GM23338 (cell line): ENCODE measurements at regions not wholly inside any gene's neighbourhood (a gene's known extent, or its start where the extent isn't known, plus 50 kb on each side); places are given as distances from the start of the nearest gene placed in this dataset.

Source experiments
- ATAC-seq: fragments of 200-7000 bp; cut with Tn5 transposase; 3 replicates; pipeline ENCODE4 v1.9.1; 2020
- DNase-seq: peaks from one replicate; pipeline ENCODE4 v3.0.0-alpha.2; 2015; ENCODE audit warnings: low spot score
- H2AFZ ChIP-seq: fragments of 200-600 bp; sonication (generic); 2 replicates; pipeline ENCODE4 v1.8.0; 2016; ENCODE audit warnings: antibody characterized with exemption, mild to moderate bottlenecking, moderate library complexity
- H3F3A ChIP-seq: fragments of 200-600 bp; sonication (generic); replicated peaks from 2 replicates; pipeline ENCODE4 v1.8.0; 2017; ENCODE audit warnings: antibody characterized with exemption, mixed run types, low read depth
- H3K27ac ChIP-seq: fragments of 200-600 bp; sonication (generic); 2 replicates; pipeline ENCODE4 v1.6.1; 2016; ENCODE audit warnings: low read depth
- H3K27me3 ChIP-seq: fragments of 200-600 bp; sonication (generic); 2 replicates; pipeline ENCODE4 v1.8.0; 2016; ENCODE audit warnings: mild to moderate bottlenecking, mixed run types, moderate library complexity; ENCODE audit not compliant: insufficient read depth
- H3K36me3 ChIP-seq: fragments of 200-600 bp; sonication (generic); 2 replicates; pipeline ENCODE4 v1.8.0; 2016; ENCODE audit warnings: mild to moderate bottlenecking; ENCODE audit not compliant: insufficient read depth
- H3K4me1 ChIP-seq: fragments of 200-600 bp; sonication (generic); 2 replicates; pipeline ENCODE4 v1.8.0; 2016; ENCODE audit warnings: mild to moderate bottlenecking, moderate library complexity; ENCODE audit not compliant: insufficient read depth
- H3K4me2 ChIP-seq: fragments of 200-600 bp; sonication (generic); 2 replicates; pipeline ENCODE4 v1.7.1; 2017; ENCODE audit warnings: mixed run types
- H3K4me3 ChIP-seq: fragments of 200-600 bp; sonication (generic); 2 replicates; pipeline ENCODE4 v1.6.1; 2016; ENCODE audit warnings: mixed run types
- H3K79me2 ChIP-seq: fragments of 200-600 bp; sonication (generic); replicated peaks from 2 replicates; pipeline ENCODE4 v1.8.0; 2017; ENCODE audit warnings: mild to moderate bottlenecking; ENCODE audit not compliant: insufficient read depth
- H3K9me2 ChIP-seq: fragments of 200-600 bp; sonication (generic); 2 replicates; pipeline ENCODE4 v1.8.0; 2017; ENCODE audit not compliant: insufficient read depth
- H4K20me1 ChIP-seq: fragments of 200-600 bp; sonication (generic); replicated peaks from 2 replicates; pipeline ENCODE4 v1.8.0; 2017; ENCODE audit warnings: mild to moderate bottlenecking; ENCODE audit not compliant: insufficient read depth
- H3K27ac Mint-ChIP-seq: 2 replicates; pipeline ENCODE4 v1.8.0; 2020; ENCODE audit warnings: inconsistent platforms, mild to moderate bottlenecking, moderate library complexity, mixed read lengths
- H3K27me3 Mint-ChIP-seq: 3 replicates; pipeline ENCODE4 v1.8.0; 2022; ENCODE audit warnings: low read depth, mild to moderate bottlenecking, moderate library complexity, mixed read lengths, inconsistent platforms; ENCODE audit not compliant: insufficient read depth, poor library complexity
- H3K36me3 Mint-ChIP-seq: 3 replicates; pipeline ENCODE4 v1.8.0; 2021; ENCODE audit warnings: low read depth, mild to moderate bottlenecking, inconsistent platforms, moderate library complexity, mixed read lengths
- H3K4me1 Mint-ChIP-seq: 3 replicates; pipeline ENCODE4 v1.8.0; 2020; ENCODE audit warnings: mild to moderate bottlenecking, inconsistent platforms, mixed read lengths
- H3K4me3 Mint-ChIP-seq: 3 replicates; pipeline ENCODE4 v1.8.0; 2021; ENCODE audit warnings: moderate library complexity, mild to moderate bottlenecking, inconsistent platforms, mixed read lengths
- H3K9me3 Mint-ChIP-seq: 3 replicates; pipeline ENCODE4 v1.8.0; 2020; ENCODE audit warnings: moderate library complexity, mild to moderate bottlenecking, inconsistent platforms, mixed read lengths
- STAT1 ChIP-seq: IDR thresholded peaks from one replicate; pipeline ENCODE4 v1.6.1; 2016; ENCODE audit warnings: antibody characterized with exemption; ENCODE audit not compliant: unreplicated experiment
- ZNF114 ChIP-seq: fragments of 250-450 bp; sonication (Bioruptor Pico); IDR thresholded peaks from 2 replicates; pipeline ENCODE4 v1.5.0; 2020; ENCODE audit warnings: mild to moderate bottlenecking, moderate library complexity
- TF ChIP-seq, protein P1 (sequence below): fragments of 250-450 bp; sonication (Bioruptor Pico); IDR thresholded peaks from 2 replicates; pipeline ENCODE4 v1.5.0; 2020; ENCODE audit warnings: mild to moderate bottlenecking, moderate library complexity
- TF ChIP-seq, protein P2 (sequence below): IDR thresholded peaks from one replicate; pipeline ENCODE4 v1.6.1; 2018; ENCODE audit warnings: antibody characterized with exemption; ENCODE audit not compliant: unreplicated experiment
- TF ChIP-seq, protein P3 (sequence below): IDR thresholded peaks from 2 replicates; pipeline ENCODE4 v1.6.1; 2016; ENCODE audit warnings: antibody characterized with exemption

DNA sequence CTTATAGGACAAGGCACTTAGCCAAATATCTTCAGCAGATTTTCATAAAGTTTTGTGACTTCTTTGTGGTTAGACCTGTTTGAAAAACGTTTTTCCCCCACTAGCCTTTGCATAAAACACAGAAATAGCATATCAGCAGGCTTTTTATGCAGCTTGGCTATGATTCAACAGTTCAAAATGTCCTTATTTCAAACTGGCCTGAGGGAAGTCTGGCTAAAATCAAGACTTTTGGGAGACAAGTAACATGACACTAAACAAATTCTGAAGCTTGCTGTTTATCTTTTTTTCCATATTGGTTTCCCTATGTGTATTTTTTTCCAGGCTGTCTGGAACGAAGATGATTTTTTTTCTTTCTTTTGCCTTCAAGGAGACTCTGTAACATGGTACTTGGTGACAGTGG is 95.1 kb upstream of the L3MBTL4 start:
- peak overlapping the region; percentile 84; the same call in 1 of the 2 replicates for H2AFZ ChIP-seq
- no peaks in the 10 kb centered on the region for H3F3A ChIP-seq
- peaks cover 1% of the 10 kb centered on the region for H3K27me3 Mint-ChIP-seq
- no peaks in the 10 kb centered on the region for H3K9me3 Mint-ChIP-seq
- 0 out of 2 replicates have a peak, but pooled peaks cover 13% of the 10 kb centered on the region for H3K9me2 ChIP-seq
- peaks cover 7% of the 10 kb centered on the region for H3K4me1 Mint-ChIP-seq
- no peaks in the 10 kb centered on the region for H4K20me1 ChIP-seq
- H3K79me2 ChIP-seq, result no peaks in the 10 kb centered on the region
- no peak overlapping the region for H3K4me2 ChIP-seq
- no peak overlapping the region for H3K27ac Mint-ChIP-seq
- no peaks in the 10 kb centered on the region for H3K36me3 Mint-ChIP-seq
- DNase-seq, result no peak
- no peak overlapping the region for H3K27ac ChIP-seq
- H3K4me3 ChIP-seq, result no peak overlapping the region
- H3K27me3 ChIP-seq, result no peaks in the 10 kb centered on the region
- ATAC-seq, result no peak
- TF ChIP-seq STAT1, result no peak
- TF ChIP-seq, protein P1, sequence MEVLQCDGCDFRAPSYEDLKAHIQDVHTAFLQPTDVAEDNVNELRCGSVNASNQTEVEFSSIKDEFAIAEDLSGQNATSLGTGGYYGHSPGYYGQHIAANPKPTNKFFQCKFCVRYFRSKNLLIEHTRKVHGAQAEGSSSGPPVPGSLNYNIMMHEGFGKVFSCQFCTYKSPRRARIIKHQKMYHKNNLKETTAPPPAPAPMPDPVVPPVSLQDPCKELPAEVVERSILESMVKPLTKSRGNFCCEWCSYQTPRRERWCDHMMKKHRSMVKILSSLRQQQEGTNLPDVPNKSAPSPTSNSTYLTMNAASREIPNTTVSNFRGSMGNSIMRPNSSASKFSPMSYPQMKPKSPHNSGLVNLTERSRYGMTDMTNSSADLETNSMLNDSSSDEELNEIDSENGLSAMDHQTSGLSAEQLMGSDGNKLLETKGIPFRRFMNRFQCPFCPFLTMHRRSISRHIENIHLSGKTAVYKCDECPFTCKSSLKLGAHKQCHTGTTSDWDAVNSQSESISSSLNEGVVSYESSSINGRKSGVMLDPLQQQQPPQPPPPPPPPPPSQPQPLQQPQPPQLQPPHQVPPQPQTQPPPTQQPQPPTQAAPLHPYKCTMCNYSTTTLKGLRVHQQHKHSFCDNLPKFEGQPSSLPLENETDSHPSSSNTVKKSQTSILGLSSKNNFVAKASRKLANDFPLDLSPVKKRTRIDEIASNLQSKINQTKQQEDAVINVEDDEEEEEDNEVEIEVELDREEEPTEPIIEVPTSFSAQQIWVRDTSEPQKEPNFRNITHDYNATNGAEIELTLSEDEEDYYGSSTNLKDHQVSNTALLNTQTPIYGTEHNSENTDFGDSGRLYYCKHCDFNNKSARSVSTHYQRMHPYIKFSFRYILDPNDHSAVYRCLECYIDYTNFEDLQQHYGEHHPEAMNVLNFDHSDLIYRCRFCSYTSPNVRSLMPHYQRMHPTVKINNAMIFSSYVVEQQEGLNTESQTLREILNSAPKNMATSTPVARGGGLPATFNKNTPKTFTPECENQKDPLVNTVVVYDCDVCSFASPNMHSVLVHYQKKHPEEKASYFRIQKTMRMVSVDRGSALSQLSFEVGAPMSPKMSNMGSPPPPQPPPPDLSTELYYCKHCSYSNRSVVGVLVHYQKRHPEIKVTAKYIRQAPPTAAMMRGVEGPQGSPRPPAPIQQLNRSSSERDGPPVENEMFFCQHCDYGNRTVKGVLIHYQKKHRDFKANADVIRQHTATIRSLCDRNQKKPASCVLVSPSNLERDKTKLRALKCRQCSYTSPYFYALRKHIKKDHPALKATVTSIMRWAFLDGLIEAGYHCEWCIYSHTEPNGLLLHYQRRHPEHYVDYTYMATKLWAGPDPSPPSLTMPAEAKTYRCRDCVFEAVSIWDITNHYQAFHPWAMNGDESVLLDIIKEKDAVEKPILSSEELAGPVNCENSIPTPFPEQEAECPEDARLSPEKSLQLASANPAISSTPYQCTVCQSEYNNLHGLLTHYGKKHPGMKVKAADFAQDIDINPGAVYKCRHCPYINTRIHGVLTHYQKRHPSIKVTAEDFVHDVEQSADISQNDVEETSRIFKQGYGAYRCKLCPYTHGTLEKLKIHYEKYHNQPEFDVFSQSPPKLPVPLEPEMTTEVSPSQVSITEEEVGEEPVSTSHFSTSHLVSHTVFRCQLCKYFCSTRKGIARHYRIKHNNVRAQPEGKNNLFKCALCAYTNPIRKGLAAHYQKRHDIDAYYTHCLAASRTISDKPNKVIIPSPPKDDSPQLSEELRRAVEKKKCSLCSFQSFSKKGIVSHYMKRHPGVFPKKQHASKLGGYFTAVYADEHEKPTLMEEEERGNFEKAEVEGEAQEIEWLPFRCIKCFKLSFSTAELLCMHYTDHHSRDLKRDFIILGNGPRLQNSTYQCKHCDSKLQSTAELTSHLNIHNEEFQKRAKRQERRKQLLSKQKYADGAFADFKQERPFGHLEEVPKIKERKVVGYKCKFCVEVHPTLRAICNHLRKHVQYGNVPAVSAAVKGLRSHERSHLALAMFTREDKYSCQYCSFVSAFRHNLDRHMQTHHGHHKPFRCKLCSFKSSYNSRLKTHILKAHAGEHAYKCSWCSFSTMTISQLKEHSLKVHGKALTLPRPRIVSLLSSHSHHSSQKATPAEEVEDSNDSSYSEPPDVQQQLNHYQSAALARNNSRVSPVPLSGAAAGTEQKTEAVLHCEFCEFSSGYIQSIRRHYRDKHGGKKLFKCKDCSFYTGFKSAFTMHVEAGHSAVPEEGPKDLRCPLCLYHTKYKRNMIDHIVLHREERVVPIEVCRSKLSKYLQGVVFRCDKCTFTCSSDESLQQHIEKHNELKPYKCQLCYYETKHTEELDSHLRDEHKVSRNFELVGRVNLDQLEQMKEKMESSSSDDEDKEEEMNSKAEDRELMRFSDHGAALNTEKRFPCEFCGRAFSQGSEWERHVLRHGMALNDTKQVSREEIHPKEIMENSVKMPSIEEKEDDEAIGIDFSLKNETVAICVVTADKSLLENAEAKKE, result no peak
- TF ChIP-seq ZNF114, result no peak
- TF ChIP-seq, protein P2, sequence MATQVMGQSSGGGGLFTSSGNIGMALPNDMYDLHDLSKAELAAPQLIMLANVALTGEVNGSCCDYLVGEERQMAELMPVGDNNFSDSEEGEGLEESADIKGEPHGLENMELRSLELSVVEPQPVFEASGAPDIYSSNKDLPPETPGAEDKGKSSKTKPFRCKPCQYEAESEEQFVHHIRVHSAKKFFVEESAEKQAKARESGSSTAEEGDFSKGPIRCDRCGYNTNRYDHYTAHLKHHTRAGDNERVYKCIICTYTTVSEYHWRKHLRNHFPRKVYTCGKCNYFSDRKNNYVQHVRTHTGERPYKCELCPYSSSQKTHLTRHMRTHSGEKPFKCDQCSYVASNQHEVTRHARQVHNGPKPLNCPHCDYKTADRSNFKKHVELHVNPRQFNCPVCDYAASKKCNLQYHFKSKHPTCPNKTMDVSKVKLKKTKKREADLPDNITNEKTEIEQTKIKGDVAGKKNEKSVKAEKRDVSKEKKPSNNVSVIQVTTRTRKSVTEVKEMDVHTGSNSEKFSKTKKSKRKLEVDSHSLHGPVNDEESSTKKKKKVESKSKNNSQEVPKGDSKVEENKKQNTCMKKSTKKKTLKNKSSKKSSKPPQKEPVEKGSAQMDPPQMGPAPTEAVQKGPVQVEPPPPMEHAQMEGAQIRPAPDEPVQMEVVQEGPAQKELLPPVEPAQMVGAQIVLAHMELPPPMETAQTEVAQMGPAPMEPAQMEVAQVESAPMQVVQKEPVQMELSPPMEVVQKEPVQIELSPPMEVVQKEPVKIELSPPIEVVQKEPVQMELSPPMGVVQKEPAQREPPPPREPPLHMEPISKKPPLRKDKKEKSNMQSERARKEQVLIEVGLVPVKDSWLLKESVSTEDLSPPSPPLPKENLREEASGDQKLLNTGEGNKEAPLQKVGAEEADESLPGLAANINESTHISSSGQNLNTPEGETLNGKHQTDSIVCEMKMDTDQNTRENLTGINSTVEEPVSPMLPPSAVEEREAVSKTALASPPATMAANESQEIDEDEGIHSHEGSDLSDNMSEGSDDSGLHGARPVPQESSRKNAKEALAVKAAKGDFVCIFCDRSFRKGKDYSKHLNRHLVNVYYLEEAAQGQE, result no peak
- TF ChIP-seq, protein P3, sequence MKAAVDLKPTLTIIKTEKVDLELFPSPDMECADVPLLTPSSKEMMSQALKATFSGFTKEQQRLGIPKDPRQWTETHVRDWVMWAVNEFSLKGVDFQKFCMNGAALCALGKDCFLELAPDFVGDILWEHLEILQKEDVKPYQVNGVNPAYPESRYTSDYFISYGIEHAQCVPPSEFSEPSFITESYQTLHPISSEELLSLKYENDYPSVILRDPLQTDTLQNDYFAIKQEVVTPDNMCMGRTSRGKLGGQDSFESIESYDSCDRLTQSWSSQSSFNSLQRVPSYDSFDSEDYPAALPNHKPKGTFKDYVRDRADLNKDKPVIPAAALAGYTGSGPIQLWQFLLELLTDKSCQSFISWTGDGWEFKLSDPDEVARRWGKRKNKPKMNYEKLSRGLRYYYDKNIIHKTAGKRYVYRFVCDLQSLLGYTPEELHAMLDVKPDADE, result no peak
- H3K4me1 ChIP-seq, result no peaks in the 10 kb centered on the region
- H3K4me3 Mint-ChIP-seq, result no peak overlapping the region
- H3K36me3 ChIP-seq, result no peaks in the 10 kb centered on the region
